NCI-H2081 (cell line): ENCODE measurements at regions not wholly inside any gene's neighbourhood (a gene's known extent, or its start where the extent isn't known, plus 50 kb on each side); places are given as distances from the start of the nearest gene placed in this dataset.
A peak's percentile ranks its signal among the peaks of the same experiment; 100 is the strongest.

Source experiments
- DNase-seq, 2 experiments: peaks; one replicate each; lab custom pipeline; 2025; lab: John Stamatoyannopoulos, UW

DNA sequence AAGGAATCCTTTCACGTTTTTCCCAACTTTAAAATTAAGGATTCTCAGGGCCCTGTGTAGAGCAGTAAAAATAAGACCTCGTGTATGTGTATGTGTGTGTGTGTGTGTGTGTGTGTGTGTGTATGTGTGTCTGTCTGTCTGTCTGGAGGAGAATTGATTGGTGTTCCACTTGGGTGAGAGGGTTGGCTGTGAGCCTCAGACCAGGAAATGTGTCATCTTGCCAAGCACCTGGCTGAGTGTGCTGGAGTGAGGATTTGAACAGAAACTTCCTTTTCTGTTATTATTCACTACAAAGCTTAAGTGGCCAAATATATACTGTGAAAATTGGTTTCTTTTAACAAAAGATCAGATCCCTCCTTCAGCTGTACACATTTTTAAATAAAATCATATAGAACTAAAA is 103.6 kb upstream of the NUDT6 start:
- peak in 1 of 2 experiments; percentile 6 for DNase-seq

- no peak for DNase-seq
Measured at GRCh38 chr4:123031664-123032063, 109.3 kb upstream of the NUDT6 start.

GRCh38 chr4:123034023-123034422 is 111.6 kb upstream of the NUDT6 start:
- DNase-seq: no peak

GRCh38 chr4:123035239-123035638 is 112.8 kb upstream of the NUDT6 start:
- no peak for DNase-seq

- DNase-seq: no peak
Measured at GRCh38 chr4:123037804-123038203, 115.4 kb upstream of the NUDT6 start.

DNA sequence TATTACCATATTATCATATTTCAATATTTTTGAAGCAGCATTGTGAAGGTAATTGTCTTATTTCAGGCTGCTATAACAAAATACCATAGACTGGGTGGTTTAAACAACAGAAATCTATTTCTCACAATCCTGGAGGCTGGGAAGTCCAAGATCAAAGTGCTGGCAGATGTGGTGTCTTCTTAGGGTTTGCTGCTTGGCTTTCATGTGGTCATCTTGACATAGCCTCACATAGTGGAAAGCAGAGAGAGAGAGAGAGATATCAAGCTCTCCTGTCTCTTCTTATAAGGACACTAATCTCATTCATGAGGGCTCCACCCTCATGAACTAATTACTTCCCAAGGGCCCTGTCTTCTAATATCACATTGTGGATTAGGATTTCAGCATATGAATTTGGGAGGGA is 119.7 kb upstream of the NUDT6 start:
- DNase-seq: no peak

DNA sequence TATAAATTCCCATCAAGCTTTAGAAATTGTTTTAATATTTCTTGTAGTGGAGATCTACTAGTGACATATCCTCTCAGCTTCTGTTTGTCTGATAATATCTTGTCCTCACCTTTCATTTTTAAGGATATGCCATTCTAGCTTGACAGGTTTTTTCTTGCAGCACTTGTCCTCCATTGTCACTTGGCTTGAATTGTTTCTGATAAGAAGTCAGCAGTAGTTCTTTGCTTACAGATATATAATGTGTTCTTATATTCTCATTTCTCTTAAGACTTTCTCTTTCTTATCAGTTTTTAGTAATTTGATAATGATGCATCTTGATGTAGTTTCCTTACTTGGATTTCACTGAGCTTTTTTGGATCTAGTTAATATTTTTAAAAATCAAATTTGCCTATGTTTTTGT is 120.6 kb upstream of the NUDT6 start:
- no peak for DNase-seq

DNA sequence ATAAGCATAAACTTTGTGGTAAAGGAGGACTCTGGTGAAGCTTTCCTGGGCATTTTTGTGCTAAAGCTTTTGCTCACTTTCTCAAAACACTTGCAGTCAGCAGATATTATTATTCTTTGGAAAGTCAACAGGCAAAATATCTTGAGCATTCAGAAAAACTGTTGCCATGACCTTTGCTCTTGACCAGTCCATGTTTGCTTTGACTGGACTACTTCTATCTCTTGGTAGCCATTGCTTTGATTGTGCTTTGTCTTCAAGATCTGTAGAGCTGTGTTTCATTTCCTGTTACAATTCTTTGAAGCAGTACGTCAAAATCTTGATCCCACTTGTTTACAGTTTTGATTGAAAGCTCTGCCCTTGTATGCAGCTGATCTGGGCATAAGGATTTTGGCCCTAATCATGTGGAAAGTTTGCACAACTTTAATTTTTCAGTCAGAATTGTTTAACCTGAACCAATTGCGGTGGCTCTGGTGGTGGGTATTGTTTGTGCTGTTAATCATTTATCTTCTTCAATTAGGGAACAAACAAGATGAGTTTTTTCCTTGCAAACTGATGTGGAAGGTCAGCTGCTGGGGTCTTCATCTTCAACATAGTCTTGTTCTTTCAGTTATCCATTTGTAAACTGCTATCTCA is 121.5 kb upstream of the NUDT6 start:
- no peak for DNase-seq

- no peak for DNase-seq
Measured at GRCh38 chr4:123046096-123046495, 123.7 kb upstream of the NUDT6 start.

DNA sequence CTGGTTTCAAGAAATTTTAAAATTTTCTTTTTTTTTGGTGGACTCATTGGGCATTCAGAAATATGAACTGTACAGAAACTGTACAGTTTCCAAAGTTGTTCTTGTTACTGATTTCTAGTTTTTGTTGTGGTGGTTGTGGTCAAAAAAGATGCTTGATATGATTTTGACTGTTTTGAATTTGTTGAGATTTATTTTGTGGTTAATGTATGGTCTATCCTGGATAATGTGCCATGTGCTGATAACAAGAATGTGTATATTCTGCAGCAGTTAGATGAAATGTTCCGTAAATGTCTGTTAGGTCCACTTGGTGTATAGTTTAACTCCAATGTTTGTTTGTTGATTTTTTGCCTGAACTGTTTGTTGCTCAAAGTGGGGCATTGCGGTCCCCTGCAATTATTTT is 127.6 kb upstream of the NUDT6 start:
- no peak for DNase-seq

DNA sequence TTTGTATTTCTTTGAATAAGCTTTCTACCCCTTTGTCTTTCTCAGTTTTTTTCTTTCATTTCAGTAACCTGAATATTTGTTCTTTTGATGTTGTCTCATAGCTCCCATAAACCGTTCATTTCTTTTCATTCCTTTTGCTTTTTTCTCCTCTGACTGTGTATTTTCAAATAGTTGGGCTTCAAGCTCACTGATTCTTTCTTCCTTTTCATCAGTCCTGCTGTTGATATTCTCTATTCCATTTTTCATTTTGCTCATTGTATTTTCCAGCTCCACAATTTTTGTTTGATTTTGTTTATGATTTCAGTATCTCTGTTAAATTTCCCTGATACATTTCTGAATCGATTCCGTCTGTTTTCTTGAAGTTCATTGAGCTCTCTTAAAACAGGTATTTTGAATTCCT is 129.6 kb upstream of the NUDT6 start:
- DNase-seq: no peak

DNA sequence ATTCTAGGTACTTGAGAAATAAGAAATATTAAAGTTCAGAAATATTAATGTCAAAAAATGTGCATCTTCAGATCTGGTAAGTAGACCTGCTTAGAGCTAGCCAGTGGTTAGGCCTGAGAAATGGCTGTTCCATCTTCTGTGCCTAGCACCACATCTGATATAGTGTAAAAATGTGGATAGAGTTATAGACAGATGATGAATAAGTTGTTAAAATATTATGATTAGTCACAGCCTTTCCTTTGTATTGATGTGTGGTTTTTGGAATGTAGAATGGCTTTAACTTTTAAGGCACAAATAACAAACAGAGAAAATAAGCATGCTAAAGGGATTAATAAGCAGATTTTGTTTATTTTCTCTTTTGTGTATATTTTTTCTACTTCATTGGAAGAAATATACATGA is 133.5 kb upstream of the NUDT6 start:
- no peak for DNase-seq

GRCh38 chr4:123060039-123060770 is 137.8 kb upstream of the NUDT6 start:
- no peak for DNase-seq

GRCh38 chr4:123064390-123064789 is 142.0 kb upstream of the NUDT6 start:
- no peak for DNase-seq

DNA sequence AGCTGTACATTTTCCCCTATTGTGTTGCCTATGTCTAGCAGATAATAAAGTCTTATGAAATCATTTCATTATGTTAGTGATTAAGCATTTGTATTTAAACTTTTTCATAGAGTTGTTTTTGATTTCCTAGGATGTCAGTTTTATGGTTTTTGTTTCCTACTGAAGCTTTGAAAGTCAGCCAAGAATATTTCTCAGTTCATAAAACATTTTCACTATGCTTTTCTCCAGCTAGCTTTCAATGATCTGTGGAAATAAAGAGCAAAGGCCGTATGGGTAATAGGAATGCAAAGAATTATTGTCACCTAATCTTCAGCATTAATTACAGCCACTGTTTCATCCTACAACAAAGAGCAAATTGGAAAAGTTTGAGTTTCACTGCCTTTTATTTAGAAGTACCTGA is 145.7 kb upstream of the NUDT6 start:
- DNase-seq: no peak

GRCh38 chr4:123072060-123072459 is 149.7 kb upstream of the NUDT6 start:
- DNase-seq: no peak

DNA sequence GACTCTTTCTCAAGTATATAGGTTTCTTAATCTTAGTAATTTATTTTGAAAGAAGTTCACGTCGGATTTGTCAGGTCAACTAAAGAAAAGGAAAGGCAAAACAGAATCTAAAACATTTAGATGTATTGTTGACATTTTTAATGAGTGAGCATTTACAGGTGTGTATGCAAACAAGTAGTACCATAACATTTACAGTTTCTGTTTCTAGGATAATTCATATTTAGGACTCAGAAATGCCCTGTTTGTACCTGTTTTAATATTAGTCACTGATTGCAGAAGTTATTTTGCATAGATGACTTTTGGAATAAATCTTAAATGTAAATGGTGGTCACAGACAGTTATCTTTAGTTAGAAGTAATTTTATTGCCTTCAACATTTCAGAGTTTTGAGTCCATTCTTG is 151.3 kb upstream of the NUDT6 start:
- no peak for DNase-seq

- DNase-seq: no peak
Measured at GRCh38 chr4:123077330-123077729, 154.9 kb upstream of the NUDT6 start.

DNA sequence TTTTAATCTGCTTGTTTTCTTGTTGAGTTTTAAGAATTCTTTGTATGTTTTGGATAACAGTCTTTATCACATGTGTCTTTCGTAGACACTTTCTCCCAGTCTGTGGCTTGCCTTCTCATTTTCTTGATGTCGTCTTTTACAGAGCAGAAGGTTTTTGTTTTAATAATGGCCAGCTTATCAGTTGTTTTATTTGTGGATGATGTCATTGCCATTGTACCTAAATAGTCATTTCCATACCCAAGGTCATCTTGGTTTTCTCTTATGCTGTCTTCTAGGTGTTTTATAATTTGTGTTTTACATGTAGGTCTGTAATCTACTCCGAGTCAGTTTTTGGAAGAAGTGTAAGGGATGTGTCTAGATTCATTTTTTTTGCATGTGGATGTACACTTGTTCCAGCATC is 159.6 kb upstream of the NUDT6 start:
- no peak for DNase-seq

GRCh38 chr4:123083646-123084045 is 161.2 kb upstream of the NUDT6 start:
- DNase-seq: no peak

DNA sequence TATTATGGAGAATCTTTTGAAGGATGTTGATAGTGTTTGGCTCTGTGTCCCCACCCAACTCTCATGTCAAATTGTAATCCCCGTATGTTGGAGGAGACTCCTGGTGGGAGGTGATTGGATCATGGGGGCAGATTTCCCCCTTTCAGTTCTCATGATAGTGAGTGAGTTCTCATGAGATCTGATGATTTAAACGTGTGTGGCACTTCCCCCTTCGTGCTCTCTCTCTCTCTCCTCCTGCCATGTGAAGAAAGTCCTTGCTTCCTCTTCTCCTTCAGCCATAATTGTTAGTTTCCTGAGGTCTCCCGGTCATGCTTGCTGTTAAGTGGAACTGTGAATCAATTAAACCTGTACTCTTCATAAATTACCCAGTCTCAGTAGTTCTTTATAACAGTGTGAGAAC is 166.1 kb upstream of the NUDT6 start:
- no peak for DNase-seq

DNA sequence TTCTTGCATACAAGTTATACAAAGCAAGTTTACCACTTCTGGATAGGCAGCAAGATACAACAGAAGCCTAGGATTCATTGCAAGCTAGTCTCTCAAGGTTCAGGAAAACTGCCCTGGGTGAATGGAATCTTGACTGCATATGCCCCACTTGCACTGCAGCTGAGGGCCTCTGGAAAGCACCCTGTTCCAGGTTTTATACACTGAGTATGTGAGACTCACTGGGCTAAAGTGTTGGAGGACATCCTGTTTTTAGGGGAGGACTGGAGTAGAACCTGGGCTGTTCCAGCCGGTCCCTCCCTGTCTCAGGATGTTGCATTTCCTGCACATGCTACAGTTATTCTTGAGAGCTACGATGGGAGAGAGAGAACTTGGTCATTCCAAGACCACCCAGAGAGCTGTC is 168.5 kb upstream of the NUDT6 start:
- no peak for DNase-seq

GRCh38 chr4:123092586-123092985 is 170.2 kb upstream of the NUDT6 start:
- DNase-seq: no peak

GRCh38 chr4:123093236-123093635 is 170.8 kb upstream of the NUDT6 start:
- peak in 1 of 2 experiments; percentile 24 for DNase-seq
